NT2/D1 (cell line): ENCODE measurements at regions not wholly inside any gene's neighbourhood (a gene's known extent, or its start where the extent isn't known, plus 50 kb on each side); places are given as distances from the start of the nearest gene placed in this dataset.

Experiments used
- SUZ12 ChIP-seq: IDR thresholded peaks from 2 replicates; pipeline ENCODE4 v1.6.1; 2011; ENCODE audit not compliant: insufficient read length, insufficient read depth; ENCODE audit errors: extremely low read depth
- YY1 ChIP-seq: IDR thresholded peaks from 2 replicates; pipeline ENCODE4 v1.6.1; 2011; ENCODE audit not compliant: insufficient read length, insufficient read depth

GRCh38 chr16:51382940-51383339 is 231.9 kb upstream of the SALL1 start:
- TF ChIP-seq SUZ12: no peak
- TF ChIP-seq YY1: no peak
